ENCODE measurements at regions not wholly inside any gene's neighbourhood (a gene's known extent, or its start where the extent isn't known, plus 50 kb on each side); places are given as distances from the start of the nearest gene placed in this dataset.

DNA sequence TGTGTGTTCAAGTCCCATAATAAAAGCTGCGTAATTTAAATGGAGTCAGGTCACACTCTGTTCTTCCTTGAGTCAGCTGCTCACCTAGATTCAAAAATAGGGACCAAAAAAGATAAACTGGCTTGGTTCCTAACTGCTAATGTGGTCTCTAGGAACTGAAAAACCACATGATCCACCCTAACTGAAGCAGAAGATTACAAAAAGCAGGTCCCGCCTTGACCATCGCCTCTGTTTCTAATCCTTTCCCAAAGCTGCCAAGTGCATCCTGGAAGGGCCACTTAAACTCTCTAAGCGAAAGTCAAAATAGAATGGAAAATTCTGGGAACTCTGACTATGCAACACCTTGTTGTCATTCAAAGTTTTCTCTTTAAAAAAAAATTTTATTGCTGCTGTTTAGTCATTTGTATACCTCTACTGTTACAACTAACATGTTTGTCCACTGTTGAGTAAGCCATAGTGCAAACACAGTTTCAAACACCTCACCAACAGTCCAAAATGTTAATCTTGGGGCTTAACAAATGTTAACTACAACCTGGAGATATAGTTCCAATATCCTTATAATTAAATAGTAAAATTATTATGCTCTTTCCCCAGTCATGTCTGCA, 88.9 kb upstream of the THBS1 start:
- no peaks in the 10 kb centered on the region for H3K79me2 ChIP-seq (ENCODE audit: insufficient read depth)
- no peak overlapping the region for H2AFZ ChIP-seq (ENCODE audit: low read depth)
- no peaks in the 10 kb centered on the region for H3K9me2 ChIP-seq
- no peaks in the 10 kb centered on the region for H3K27me3 ChIP-seq (ENCODE audit: insufficient read depth)
- H3K4me2 ChIP-seq, result no peak overlapping the region
- H3K9ac ChIP-seq, result no peak overlapping the region
- H3K9me3 ChIP-seq, result no peaks in the 10 kb centered on the region
- no peak for TF ChIP-seq RCOR1 (IDR thresholded peaks at IDR 0.05; ENCODE audit: low read length)
- no peak for TF ChIP-seq SIN3A (IDR thresholded peaks at IDR 0.05; ENCODE audit: borderline replicate concordance, low read depth, low read length)
- TF ChIP-seq NFIC (IDR thresholded peaks at IDR 0.05; ENCODE audit: borderline replicate concordance), result no peak
- no peak for TF ChIP-seq YY1 (IDR thresholded peaks at IDR 0.05; ENCODE audit: low read depth)
- TF ChIP-seq EZH2phosphoT487 (IDR thresholded peaks at IDR 0.05; ENCODE audit: borderline replicate concordance, low read depth), result no peak
- no peak for TF ChIP-seq SMC3 (IDR thresholded peaks at IDR 0.05; ENCODE audit: low read depth, low read length)
- no peak for TF ChIP-seq TAF1 (IDR thresholded peaks at IDR 0.05; ENCODE audit: borderline replicate concordance, low read depth, low read length)
- H4K20me1 ChIP-seq (ENCODE audit: insufficient read depth), result no peaks in the 10 kb centered on the region
- DNase-seq, result no peak
- H3K27ac ChIP-seq (ENCODE audit: low read depth in 2 of 2, low read length in 1 of 2), result no peak overlapping the region
- no peaks in the 10 kb centered on the region; a peak in 1 of 4 replicates for H3K4me1 ChIP-seq (ENCODE audit: control insufficient read depth in 1 of 2, insufficient read depth in 2 of 2, low read depth in 1 of 2, low read length in 1 of 2)
- ChIA-PET POLR2A (no interaction called here), CTCF (interaction anchor here (1.3 kb wide), 1 partner anchor 88 kb away, joined by 3 read pairs; the partner anchor contains the start of gene THBS1)
- no peak overlapping the region for H3K4me3 ChIP-seq (ENCODE audit: low read depth in 2 of 2, low read length in 1 of 2)
- no peaks in the 10 kb centered on the region for H3K36me3 ChIP-seq (replicated peaks in 1 of 2; ENCODE audit: control insufficient read depth in 1 of 2, insufficient read depth in 2 of 2, low read length in 1 of 2)
- no peaks in the 10 kb centered on the region for H3F3A ChIP-seq (replicated peaks; ENCODE audit: insufficient read depth)
- 63% methylated on average over 4 of the region's 4 CpGs for WGBS (ENCODE audit: low lambda C conversion rate)

DNA sequence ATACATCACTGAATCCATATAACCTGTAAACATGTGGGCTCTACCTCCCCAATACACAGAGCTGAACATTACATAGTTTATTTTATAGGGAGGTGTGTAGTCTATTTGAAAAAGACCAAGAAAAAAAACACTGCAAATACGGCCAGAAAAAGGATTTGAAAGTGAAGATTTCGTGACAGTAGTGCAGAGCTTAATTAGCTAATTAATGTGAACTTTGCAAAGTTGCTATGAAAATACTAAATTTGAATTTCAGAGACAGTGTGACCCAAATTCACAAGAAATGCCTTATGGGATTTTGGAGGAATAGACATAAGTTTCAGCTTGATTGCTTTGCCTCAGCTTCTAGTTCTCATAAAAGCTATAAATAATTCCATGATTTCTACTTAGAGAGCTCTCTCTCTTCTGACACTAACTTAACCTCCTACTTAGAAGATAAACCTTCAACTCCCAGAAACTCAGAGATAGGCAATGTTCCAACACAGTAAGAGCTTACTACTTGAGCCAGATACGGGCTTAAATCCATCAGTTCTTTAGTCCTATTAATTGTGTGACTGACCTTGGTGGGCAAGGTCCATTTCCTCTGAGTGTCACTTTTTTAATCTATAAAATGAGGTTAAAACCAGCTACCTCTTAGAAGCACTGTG, 87.3 kb upstream of the THBS1 start:
- POLR2A ChIA-PET, result no interaction called here
- Histone ChIP-seq H3K27ac (ENCODE audit: low read depth in 2 of 2, low read length in 1 of 2) (no peak overlapping the region), H3K9me3 (no peaks in the 10 kb centered on the region), H3K27me3 (ENCODE audit: insufficient read depth) (no peaks in the 10 kb centered on the region), H3F3A (replicated peaks; ENCODE audit: insufficient read depth) (no peaks in the 10 kb centered on the region), H3K9ac (no peak overlapping the region), H3K4me3 (ENCODE audit: low read depth in 2 of 2, low read length in 1 of 2) (no peak overlapping the region), H4K20me1 (ENCODE audit: insufficient read depth) (no peaks in the 10 kb centered on the region), H3K4me2 (no peak overlapping the region), H3K79me2 (ENCODE audit: insufficient read depth) (no peaks in the 10 kb centered on the region), H2AFZ (ENCODE audit: low read depth) (no peak overlapping the region), H3K4me1 (ENCODE audit: control insufficient read depth in 1 of 2, insufficient read depth in 2 of 2, low read depth in 1 of 2, low read length in 1 of 2) (no peaks in the 10 kb centered on the region; a peak in 1 of 4 replicates), H3K36me3 (replicated peaks in 1 of 2; ENCODE audit: control insufficient read depth in 1 of 2, insufficient read depth in 2 of 2, low read length in 1 of 2) (no peaks in the 10 kb centered on the region), H3K9me2 (no peaks in the 10 kb centered on the region)
- CTCF ChIA-PET, result no interaction called here
- WGBS (ENCODE audit: low lambda C conversion rate), result 73% methylated on average over 3 of the region's 3 CpGs
- no peak for DNase-seq
- no peak for TF ChIP-seq MXI1 (IDR thresholded peaks at IDR 0.05; ENCODE audit: low read depth, low read length)
- TF ChIP-seq TEAD4 (IDR thresholded peaks at IDR 0.05; ENCODE audit: borderline replicate concordance, insufficient read depth), result no peak
- TF ChIP-seq FOXM1 (IDR thresholded peaks at IDR 0.05; ENCODE audit: low read depth), result no peak
- TF ChIP-seq POLR2AphosphoS5 (IDR thresholded peaks at IDR 0.05; ENCODE audit: low read depth, low read length), result no peak
- TF ChIP-seq, protein P1, sequence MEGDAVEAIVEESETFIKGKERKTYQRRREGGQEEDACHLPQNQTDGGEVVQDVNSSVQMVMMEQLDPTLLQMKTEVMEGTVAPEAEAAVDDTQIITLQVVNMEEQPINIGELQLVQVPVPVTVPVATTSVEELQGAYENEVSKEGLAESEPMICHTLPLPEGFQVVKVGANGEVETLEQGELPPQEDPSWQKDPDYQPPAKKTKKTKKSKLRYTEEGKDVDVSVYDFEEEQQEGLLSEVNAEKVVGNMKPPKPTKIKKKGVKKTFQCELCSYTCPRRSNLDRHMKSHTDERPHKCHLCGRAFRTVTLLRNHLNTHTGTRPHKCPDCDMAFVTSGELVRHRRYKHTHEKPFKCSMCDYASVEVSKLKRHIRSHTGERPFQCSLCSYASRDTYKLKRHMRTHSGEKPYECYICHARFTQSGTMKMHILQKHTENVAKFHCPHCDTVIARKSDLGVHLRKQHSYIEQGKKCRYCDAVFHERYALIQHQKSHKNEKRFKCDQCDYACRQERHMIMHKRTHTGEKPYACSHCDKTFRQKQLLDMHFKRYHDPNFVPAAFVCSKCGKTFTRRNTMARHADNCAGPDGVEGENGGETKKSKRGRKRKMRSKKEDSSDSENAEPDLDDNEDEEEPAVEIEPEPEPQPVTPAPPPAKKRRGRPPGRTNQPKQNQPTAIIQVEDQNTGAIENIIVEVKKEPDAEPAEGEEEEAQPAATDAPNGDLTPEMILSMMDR (IDR thresholded peaks at IDR 0.05), result no peak
- TF ChIP-seq, protein P2, sequence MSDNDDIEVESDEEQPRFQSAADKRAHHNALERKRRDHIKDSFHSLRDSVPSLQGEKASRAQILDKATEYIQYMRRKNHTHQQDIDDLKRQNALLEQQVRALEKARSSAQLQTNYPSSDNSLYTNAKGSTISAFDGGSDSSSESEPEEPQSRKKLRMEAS (IDR thresholded peaks at IDR 0.05; ENCODE audit: low read depth), result no peak
- TF ChIP-seq FOXJ3 (CRISPR knock-in tag; IDR thresholded peaks at IDR 0.05), result no peak
- TF ChIP-seq CHD2 (IDR thresholded peaks at IDR 0.05; ENCODE audit: low read length, partially characterized antibody), result no peak
- no peak for TF ChIP-seq NFIC (IDR thresholded peaks at IDR 0.05; ENCODE audit: borderline replicate concordance)
- TF ChIP-seq, protein P3, sequence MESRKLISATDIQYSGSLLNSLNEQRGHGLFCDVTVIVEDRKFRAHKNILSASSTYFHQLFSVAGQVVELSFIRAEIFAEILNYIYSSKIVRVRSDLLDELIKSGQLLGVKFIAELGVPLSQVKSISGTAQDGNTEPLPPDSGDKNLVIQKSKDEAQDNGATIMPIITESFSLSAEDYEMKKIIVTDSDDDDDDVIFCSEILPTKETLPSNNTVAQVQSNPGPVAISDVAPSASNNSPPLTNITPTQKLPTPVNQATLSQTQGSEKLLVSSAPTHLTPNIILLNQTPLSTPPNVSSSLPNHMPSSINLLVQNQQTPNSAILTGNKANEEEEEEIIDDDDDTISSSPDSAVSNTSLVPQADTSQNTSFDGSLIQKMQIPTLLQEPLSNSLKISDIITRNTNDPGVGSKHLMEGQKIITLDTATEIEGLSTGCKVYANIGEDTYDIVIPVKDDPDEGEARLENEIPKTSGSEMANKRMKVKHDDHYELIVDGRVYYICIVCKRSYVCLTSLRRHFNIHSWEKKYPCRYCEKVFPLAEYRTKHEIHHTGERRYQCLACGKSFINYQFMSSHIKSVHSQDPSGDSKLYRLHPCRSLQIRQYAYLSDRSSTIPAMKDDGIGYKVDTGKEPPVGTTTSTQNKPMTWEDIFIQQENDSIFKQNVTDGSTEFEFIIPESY (IDR thresholded peaks at IDR 0.05; ENCODE audit: borderline replicate concordance, low read depth), result no peak
- no peak for TF ChIP-seq EZH2phosphoT487 (IDR thresholded peaks at IDR 0.05; ENCODE audit: borderline replicate concordance, low read depth)
- TF ChIP-seq TCF12 (IDR thresholded peaks at IDR 0.05), result no peak
- TF ChIP-seq, protein P4, sequence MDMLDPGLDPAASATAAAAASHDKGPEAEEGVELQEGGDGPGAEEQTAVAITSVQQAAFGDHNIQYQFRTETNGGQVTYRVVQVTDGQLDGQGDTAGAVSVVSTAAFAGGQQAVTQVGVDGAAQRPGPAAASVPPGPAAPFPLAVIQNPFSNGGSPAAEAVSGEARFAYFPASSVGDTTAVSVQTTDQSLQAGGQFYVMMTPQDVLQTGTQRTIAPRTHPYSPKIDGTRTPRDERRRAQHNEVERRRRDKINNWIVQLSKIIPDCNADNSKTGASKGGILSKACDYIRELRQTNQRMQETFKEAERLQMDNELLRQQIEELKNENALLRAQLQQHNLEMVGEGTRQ (IDR thresholded peaks at IDR 0.05; ENCODE audit: borderline replicate concordance, low read depth, low read length), result no peak
- TF ChIP-seq GABPA (IDR thresholded peaks at IDR 0.05; ENCODE audit: low read depth), result no peak
- no peak for TF ChIP-seq MEF2A (IDR thresholded peaks at IDR 0.05; ENCODE audit: borderline replicate concordance, low read depth)
- TF ChIP-seq RXRA (IDR thresholded peaks at IDR 0.05; ENCODE audit: borderline replicate concordance, low read depth), result no peak
- TF ChIP-seq, protein P5, sequence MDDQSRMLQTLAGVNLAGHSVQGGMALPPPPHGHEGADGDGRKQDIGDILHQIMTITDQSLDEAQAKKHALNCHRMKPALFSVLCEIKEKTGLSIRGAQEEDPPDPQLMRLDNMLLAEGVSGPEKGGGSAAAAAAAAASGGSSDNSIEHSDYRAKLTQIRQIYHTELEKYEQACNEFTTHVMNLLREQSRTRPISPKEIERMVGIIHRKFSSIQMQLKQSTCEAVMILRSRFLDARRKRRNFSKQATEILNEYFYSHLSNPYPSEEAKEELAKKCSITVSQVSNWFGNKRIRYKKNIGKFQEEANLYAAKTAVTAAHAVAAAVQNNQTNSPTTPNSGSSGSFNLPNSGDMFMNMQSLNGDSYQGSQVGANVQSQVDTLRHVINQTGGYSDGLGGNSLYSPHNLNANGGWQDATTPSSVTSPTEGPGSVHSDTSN (IDR thresholded peaks at IDR 0.05), result no peak

Data from SK-N-SH (cell line).